ENCODE measurements at regions not wholly inside any gene's neighbourhood (a gene's known extent, or its start where the extent isn't known, plus 50 kb on each side); places are given as distances from the start of the nearest gene placed in this dataset.

DNA sequence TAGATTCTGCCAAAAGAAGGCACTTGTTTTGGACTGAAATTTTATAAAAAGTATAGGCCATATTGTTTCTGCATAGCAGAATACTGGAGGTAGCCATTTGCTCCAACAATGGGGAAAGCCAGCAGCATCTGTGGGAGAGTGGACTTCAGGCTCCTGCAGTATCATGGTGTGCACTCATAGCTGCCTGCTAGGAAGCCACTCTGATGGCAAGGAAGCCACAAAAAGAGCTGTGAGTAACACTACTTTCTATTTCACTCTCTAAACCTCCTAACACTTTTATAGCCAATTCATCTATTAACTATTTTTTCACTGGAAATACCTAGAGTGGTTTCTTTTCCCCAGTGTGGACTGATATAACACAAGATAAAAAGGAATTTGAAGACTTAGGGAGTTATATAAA lies 144.4 kb upstream of the KCNJ3 start:
- DNase-seq (ENCODE audit: low spot score) = no peak
- TF ChIP-seq, protein P1, sequence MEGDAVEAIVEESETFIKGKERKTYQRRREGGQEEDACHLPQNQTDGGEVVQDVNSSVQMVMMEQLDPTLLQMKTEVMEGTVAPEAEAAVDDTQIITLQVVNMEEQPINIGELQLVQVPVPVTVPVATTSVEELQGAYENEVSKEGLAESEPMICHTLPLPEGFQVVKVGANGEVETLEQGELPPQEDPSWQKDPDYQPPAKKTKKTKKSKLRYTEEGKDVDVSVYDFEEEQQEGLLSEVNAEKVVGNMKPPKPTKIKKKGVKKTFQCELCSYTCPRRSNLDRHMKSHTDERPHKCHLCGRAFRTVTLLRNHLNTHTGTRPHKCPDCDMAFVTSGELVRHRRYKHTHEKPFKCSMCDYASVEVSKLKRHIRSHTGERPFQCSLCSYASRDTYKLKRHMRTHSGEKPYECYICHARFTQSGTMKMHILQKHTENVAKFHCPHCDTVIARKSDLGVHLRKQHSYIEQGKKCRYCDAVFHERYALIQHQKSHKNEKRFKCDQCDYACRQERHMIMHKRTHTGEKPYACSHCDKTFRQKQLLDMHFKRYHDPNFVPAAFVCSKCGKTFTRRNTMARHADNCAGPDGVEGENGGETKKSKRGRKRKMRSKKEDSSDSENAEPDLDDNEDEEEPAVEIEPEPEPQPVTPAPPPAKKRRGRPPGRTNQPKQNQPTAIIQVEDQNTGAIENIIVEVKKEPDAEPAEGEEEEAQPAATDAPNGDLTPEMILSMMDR (IDR thresholded peaks at IDR 0.05; ENCODE audit: extremely low read depth, insufficient read depth, missing control alignments) = no peak
- in situ Hi-C loops (cut with MboI; ENCODE audit: low pct_unique_long_range_greater_than_20kb, low sequenced_read_pairs, unreplicated experiment) = no loop called here

- TF ChIP-seq, protein P1 (IDR thresholded peaks at IDR 0.05; ENCODE audit: extremely low read depth, insufficient read depth, missing control alignments) = no peak
- no peak for DNase-seq (ENCODE audit: low spot score)
- in situ Hi-C loops (cut with MboI; ENCODE audit: low pct_unique_long_range_greater_than_20kb, low sequenced_read_pairs, unreplicated experiment) = no loop called here
Measured at GRCh38 chr2:154555710-154556109, 142.8 kb upstream of the KCNJ3 start.

GRCh38 chr2:154556146-154556545 lies 142.3 kb upstream of the KCNJ3 start:
- TF ChIP-seq, protein P1 (IDR thresholded peaks at IDR 0.05; ENCODE audit: extremely low read depth, insufficient read depth, missing control alignments) = no peak
- in situ Hi-C loops (cut with MboI; ENCODE audit: low pct_unique_long_range_greater_than_20kb, low sequenced_read_pairs, unreplicated experiment) = no loop called here
- no peak for DNase-seq (ENCODE audit: low spot score)

DNA sequence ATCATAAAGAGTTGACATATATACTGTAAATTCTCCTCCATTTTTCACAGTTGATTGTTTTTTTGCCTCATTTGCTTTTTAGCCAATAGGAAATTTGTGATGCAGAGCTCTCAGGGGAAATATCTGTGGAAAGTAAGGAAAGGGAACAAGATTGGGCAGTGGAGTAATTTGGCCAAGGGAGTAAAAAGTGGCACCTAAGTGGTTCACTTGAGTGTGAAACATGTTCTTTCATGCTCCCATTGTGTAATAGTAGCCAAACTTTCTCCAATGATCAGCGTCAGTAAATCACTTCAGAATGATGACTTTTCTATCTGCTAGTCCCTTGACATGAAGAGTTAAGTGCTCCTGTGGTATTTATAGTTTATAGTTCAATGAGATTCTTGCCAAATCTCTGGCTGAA lies 141.9 kb upstream of the KCNJ3 start:
- no peak for DNase-seq (ENCODE audit: low spot score)
- in situ Hi-C loops (cut with MboI; ENCODE audit: low pct_unique_long_range_greater_than_20kb, low sequenced_read_pairs, unreplicated experiment) = no loop called here

GRCh38 chr2:154557906-154558305 lies 140.6 kb upstream of the KCNJ3 start:
- in situ Hi-C loops (cut with MboI; ENCODE audit: low pct_unique_long_range_greater_than_20kb, low sequenced_read_pairs, unreplicated experiment) = no loop called here
- TF ChIP-seq, protein P1 (IDR thresholded peaks at IDR 0.05; ENCODE audit: extremely low read depth, insufficient read depth, missing control alignments) = no peak
- no peak for DNase-seq (ENCODE audit: low spot score)

More for the DNA sequence above, 141.9 kb upstream of the KCNJ3 start:
- TF ChIP-seq, protein P1 (IDR thresholded peaks at IDR 0.05; ENCODE audit: extremely low read depth, insufficient read depth, missing control alignments) = no peak

GRCh38 chr2:154565433-154565832 lies 133.1 kb upstream of the KCNJ3 start:
- TF ChIP-seq, protein P1 (IDR thresholded peaks at IDR 0.05; ENCODE audit: extremely low read depth, insufficient read depth, missing control alignments) = no peak
- in situ Hi-C loops (cut with MboI; ENCODE audit: low pct_unique_long_range_greater_than_20kb, low sequenced_read_pairs, unreplicated experiment) = no loop called here

GRCh38 chr2:154568413-154568812 lies 130.1 kb upstream of the KCNJ3 start:
- DNase-seq (ENCODE audit: low spot score) = no peak
- in situ Hi-C loops (cut with MboI; ENCODE audit: low pct_unique_long_range_greater_than_20kb, low sequenced_read_pairs, unreplicated experiment) = no loop called here
- TF ChIP-seq, protein P1 (IDR thresholded peaks at IDR 0.05; ENCODE audit: extremely low read depth, insufficient read depth, missing control alignments) = no peak

More at GRCh38 chr2:154565433-154565832, 133.1 kb upstream of the KCNJ3 start:
- DNase-seq (ENCODE audit: low spot score) = no peak

Data from GM13977 (cell line).